ENCODE measurements at regions not wholly inside any gene's neighbourhood (a gene's known extent, or its start where the extent isn't known, plus 50 kb on each side); places are given as distances from the start of the nearest gene placed in this dataset.
"Not testable (repeated sequence)": the region's sequence is repeated elsewhere in the genome, so short reads cannot be mapped to it uniquely, and the experiment has no call there.

DNA sequence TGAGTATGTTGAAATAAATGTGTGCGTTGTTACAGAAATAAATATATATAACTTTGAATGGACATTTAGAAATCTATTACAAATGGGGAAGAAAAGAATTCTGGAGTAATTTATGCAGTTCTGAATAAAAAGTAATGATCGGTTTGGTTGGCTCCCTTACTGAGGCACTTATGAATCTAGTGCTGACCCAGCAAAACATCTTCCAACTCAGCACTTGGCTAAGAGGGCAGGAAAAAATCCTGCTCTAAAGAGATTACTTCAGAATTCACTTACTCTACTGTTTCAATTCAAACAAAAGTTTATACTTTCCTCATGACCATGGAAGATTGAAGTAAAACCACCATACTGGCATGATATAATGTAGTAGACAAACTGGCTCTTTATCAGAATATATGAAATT, 123.9 kb upstream of the RXFP1 start:
- Histone ChIP-seq H2AFZ (ENCODE audit: low read length) (no peak overlapping the region), H3K4me2 (ENCODE audit: low read depth, low read length, poor library complexity, severe bottlenecking) (no peak overlapping the region), H3K9me2 (replicated peaks; ENCODE audit: low read depth, low read length) (no peaks in the 10 kb centered on the region), H3K79me2 (ENCODE audit: insufficient read depth, low read length) (no peaks in the 10 kb centered on the region), H4K20me1 (ENCODE audit: insufficient read depth, low read length, poor library complexity, severe bottlenecking) (no peaks in the 10 kb centered on the region), H3K9ac (ENCODE audit: low read depth, low read length, poor library complexity, severe bottlenecking) (no peak overlapping the region), H3K36me3 (ENCODE audit: insufficient read depth, low read length) (no peaks in the 10 kb centered on the region), H3K27me3 (ENCODE audit: insufficient read depth, low read length, poor library complexity, severe bottlenecking) (no peaks in the 10 kb centered on the region), H3K4me1 (ENCODE audit: insufficient read depth, low read length, poor library complexity, severe bottlenecking) (no peaks in the 10 kb centered on the region), H3K4me3 (ENCODE audit: low read length, poor library complexity, severe bottlenecking) (no peak overlapping the region), H3F3A (ENCODE audit: low read depth) (no peaks in the 10 kb centered on the region), H3K9me3 (ENCODE audit: insufficient read depth, low read depth, low read length) (no peaks in the 10 kb centered on the region)
- TF ChIP-seq, protein P1, sequence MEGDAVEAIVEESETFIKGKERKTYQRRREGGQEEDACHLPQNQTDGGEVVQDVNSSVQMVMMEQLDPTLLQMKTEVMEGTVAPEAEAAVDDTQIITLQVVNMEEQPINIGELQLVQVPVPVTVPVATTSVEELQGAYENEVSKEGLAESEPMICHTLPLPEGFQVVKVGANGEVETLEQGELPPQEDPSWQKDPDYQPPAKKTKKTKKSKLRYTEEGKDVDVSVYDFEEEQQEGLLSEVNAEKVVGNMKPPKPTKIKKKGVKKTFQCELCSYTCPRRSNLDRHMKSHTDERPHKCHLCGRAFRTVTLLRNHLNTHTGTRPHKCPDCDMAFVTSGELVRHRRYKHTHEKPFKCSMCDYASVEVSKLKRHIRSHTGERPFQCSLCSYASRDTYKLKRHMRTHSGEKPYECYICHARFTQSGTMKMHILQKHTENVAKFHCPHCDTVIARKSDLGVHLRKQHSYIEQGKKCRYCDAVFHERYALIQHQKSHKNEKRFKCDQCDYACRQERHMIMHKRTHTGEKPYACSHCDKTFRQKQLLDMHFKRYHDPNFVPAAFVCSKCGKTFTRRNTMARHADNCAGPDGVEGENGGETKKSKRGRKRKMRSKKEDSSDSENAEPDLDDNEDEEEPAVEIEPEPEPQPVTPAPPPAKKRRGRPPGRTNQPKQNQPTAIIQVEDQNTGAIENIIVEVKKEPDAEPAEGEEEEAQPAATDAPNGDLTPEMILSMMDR (conservative IDR thresholded peaks at IDR 0.05; ENCODE audit: low read length): no peak
- TF ChIP-seq EZH2phosphoT487 (IDR thresholded peaks at IDR 0.05; ENCODE audit: borderline replicate concordance): no peak

DNA sequence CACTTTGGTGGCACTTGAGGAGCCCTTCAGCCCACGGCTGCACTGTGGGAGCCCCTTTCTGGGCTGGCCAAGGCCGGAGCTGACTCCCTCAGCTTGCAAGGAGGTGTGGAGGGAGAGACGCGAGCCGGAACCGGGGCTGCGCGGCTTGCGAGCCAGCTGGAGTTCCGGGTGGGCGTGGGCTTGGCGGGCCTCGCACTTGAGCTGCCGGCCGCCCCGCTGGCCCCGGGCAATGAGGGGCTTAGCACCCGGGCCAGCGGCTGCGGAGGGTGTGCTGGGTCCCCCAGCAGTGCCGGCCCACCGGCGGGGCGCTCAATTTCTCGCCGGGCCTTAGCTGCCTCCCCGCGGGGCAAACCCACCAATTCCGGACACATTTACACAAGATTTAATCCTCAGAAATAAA, 113.7 kb upstream of the RXFP1 start:
- not testable (repeated sequence) for H2AFZ ChIP-seq (ENCODE audit: low read length); H3K4me2 ChIP-seq (ENCODE audit: low read depth, low read length, poor library complexity, severe bottlenecking); H3K4me1 ChIP-seq (ENCODE audit: insufficient read depth, low read length, poor library complexity, severe bottlenecking); H3K9me3 ChIP-seq (ENCODE audit: insufficient read depth, low read depth, low read length); H3K36me3 ChIP-seq (ENCODE audit: insufficient read depth, low read length); H3K9ac ChIP-seq (ENCODE audit: low read depth, low read length, poor library complexity, severe bottlenecking); H3F3A ChIP-seq (ENCODE audit: low read depth); H3K79me2 ChIP-seq (ENCODE audit: insufficient read depth, low read length); H3K9me2 ChIP-seq (replicated peaks; ENCODE audit: low read depth, low read length); H4K20me1 ChIP-seq (ENCODE audit: insufficient read depth, low read length, poor library complexity, severe bottlenecking); H3K27me3 ChIP-seq (ENCODE audit: insufficient read depth, low read length, poor library complexity, severe bottlenecking); H3K4me3 ChIP-seq (ENCODE audit: low read length, poor library complexity, severe bottlenecking)

DNA sequence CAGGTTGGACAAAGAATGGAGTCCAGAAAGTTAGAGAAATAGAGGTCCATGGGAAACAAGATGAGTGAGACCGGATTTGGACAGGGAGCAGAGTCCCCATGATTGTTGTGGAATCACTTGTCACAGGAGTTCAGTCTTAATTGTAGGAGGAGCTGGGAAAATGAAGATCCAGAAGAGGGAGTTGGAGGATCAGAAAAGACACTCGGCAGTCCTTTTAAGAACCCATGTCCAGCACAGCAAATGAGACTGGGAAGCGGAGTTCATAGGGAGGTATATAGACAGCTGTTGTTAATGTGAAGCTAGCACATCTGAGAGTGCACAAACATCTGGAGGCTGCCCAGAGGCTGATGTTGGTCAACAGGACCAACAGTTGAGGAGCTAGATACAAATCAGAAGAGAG, 111.4 kb upstream of the RXFP1 start:
- H3K4me3 ChIP-seq (ENCODE audit: low read length, poor library complexity, severe bottlenecking): no peak overlapping the region
- no peaks in the 10 kb centered on the region for H3K9me2 ChIP-seq (replicated peaks; ENCODE audit: low read depth, low read length)
- H3K36me3 ChIP-seq (ENCODE audit: insufficient read depth, low read length): no peaks in the 10 kb centered on the region
- H3F3A ChIP-seq (ENCODE audit: low read depth): no peaks in the 10 kb centered on the region
- H3K9me3 ChIP-seq (ENCODE audit: insufficient read depth, low read depth, low read length): no peaks in the 10 kb centered on the region
- TF ChIP-seq EZH2phosphoT487 (IDR thresholded peaks at IDR 0.05; ENCODE audit: borderline replicate concordance): no peak
- TF ChIP-seq, protein P1 (conservative IDR thresholded peaks at IDR 0.05; ENCODE audit: low read length): no peak
- no peak overlapping the region for H3K4me2 ChIP-seq (ENCODE audit: low read depth, low read length, poor library complexity, severe bottlenecking)
- no peaks in the 10 kb centered on the region for H3K79me2 ChIP-seq (ENCODE audit: insufficient read depth, low read length)
- H3K4me1 ChIP-seq (ENCODE audit: insufficient read depth, low read length, poor library complexity, severe bottlenecking): no peaks in the 10 kb centered on the region
- no peak overlapping the region for H2AFZ ChIP-seq (ENCODE audit: low read length)
- no peaks in the 10 kb centered on the region for H3K27me3 ChIP-seq (ENCODE audit: insufficient read depth, low read length, poor library complexity, severe bottlenecking)
- no peaks in the 10 kb centered on the region for H4K20me1 ChIP-seq (ENCODE audit: insufficient read depth, low read length, poor library complexity, severe bottlenecking)
- no peak overlapping the region for H3K9ac ChIP-seq (ENCODE audit: low read depth, low read length, poor library complexity, severe bottlenecking)

DNA sequence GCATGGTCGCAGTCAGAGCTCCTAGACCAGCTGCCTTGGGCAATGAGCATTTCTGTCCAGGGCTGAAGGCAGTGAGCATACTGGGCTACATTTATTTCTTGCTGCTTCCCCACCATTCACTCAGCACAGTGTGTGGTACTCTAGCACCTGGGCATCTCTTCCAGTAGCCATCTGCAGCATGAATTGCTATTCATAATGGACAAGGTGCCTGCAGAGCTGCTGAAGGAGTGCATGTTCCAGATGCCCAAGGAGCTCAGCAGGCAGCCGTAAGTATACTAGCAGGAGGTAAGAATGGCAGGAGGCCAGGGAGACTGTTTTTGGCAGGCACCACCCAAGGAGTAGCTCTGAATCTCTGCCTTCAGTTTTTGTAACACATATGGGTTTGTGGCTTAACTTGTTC, 110.4 kb upstream of the RXFP1 start:
- Histone ChIP-seq H3K4me3 (ENCODE audit: low read length, poor library complexity, severe bottlenecking) (no peak overlapping the region), H3K9ac (ENCODE audit: low read depth, low read length, poor library complexity, severe bottlenecking) (no peak overlapping the region), H3K9me2 (replicated peaks; ENCODE audit: low read depth, low read length) (no peaks in the 10 kb centered on the region), H3K36me3 (ENCODE audit: insufficient read depth, low read length) (no peaks in the 10 kb centered on the region), H3K27me3 (ENCODE audit: insufficient read depth, low read length, poor library complexity, severe bottlenecking) (no peaks in the 10 kb centered on the region), H3F3A (ENCODE audit: low read depth) (no peaks in the 10 kb centered on the region), H3K9me3 (ENCODE audit: insufficient read depth, low read depth, low read length) (no peaks in the 10 kb centered on the region), H4K20me1 (ENCODE audit: insufficient read depth, low read length, poor library complexity, severe bottlenecking) (no peaks in the 10 kb centered on the region), H2AFZ (ENCODE audit: low read length) (no peak overlapping the region), H3K4me1 (ENCODE audit: insufficient read depth, low read length, poor library complexity, severe bottlenecking) (no peaks in the 10 kb centered on the region), H3K4me2 (ENCODE audit: low read depth, low read length, poor library complexity, severe bottlenecking) (no peak overlapping the region), H3K79me2 (ENCODE audit: insufficient read depth, low read length) (no peaks in the 10 kb centered on the region)
- no peak for TF ChIP-seq EZH2phosphoT487 (IDR thresholded peaks at IDR 0.05; ENCODE audit: borderline replicate concordance)
- TF ChIP-seq, protein P1 (conservative IDR thresholded peaks at IDR 0.05; ENCODE audit: low read length): no peak

Data from Loucy (cell line).